Esophagus squamous epithelium (tissue), 4 donors: ENCODE measurements at regions not wholly inside any gene's neighbourhood (a gene's known extent, or its start where the extent isn't known, plus 50 kb on each side); places are given as distances from the start of the nearest gene placed in this dataset.

Experiments used
- POLR2A ChIP-seq, 4 donors: fragments of 450-650 bp; IDR thresholded peaks; one replicate each; pipeline ENCODE4 v1.6.1; 2017; ENCODE audit warnings: antibody characterized with exemption in 4 of 4, mild to moderate bottlenecking in 4 of 4, moderate library complexity in 3 of 4
- TF ChIP-seq, protein P1 (sequence below), 6 experiments: fragments of 450-650 bp in 4 of 6; fragments of 200-600 bp in 2 of 6; sonication (generic) in 2 of 6; IDR thresholded peaks; one replicate each; pipeline ENCODE4 v1.5.1; 2016 to 2019; ENCODE audit warnings: antibody characterized with exemption in 6 of 6, mild to moderate bottlenecking in 4 of 6, moderate library complexity in 4 of 6

DNA sequence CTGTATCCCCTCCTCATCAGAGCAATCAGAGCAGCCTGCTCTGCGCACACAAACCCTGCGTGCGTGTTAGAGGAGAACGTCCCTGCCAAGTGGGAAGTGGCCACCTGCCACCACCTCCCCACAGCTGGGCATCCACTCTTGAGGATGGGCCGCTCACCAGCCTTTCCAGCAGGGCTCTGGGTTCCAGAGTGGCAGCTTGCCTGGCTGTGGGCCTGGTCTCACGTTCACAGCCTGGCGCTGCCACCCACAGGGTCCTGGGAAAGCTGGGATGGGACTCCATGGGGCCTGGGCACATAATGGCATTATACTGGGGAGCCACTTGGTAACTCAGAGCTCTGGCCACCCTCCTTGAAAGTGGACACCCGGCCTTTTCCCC, 151.1 kb upstream of the PPP2R2D start:
- TF ChIP-seq, protein P1, sequence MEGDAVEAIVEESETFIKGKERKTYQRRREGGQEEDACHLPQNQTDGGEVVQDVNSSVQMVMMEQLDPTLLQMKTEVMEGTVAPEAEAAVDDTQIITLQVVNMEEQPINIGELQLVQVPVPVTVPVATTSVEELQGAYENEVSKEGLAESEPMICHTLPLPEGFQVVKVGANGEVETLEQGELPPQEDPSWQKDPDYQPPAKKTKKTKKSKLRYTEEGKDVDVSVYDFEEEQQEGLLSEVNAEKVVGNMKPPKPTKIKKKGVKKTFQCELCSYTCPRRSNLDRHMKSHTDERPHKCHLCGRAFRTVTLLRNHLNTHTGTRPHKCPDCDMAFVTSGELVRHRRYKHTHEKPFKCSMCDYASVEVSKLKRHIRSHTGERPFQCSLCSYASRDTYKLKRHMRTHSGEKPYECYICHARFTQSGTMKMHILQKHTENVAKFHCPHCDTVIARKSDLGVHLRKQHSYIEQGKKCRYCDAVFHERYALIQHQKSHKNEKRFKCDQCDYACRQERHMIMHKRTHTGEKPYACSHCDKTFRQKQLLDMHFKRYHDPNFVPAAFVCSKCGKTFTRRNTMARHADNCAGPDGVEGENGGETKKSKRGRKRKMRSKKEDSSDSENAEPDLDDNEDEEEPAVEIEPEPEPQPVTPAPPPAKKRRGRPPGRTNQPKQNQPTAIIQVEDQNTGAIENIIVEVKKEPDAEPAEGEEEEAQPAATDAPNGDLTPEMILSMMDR (IDR thresholded peaks at IDR 0.05): no peak
- no peak for TF ChIP-seq POLR2A (IDR thresholded peaks at IDR 0.05)
